Brain microvascular endothelial cell (primary cell): ENCODE measurements at regions not wholly inside any gene's neighbourhood (a gene's known extent, or its start where the extent isn't known, plus 50 kb on each side); places are given as distances from the start of the nearest gene placed in this dataset.

Source experiments
- DNase-seq: peaks from one replicate; pipeline ENCODE4 v3.0.0-alpha.2; 2020
- H3K27ac ChIP-seq: fragments of 250-450 bp; sonication (Bioruptor Pico); 2 replicates; pipeline ENCODE4 v1.5.1; 2020; ENCODE audit warnings: mild to moderate bottlenecking, moderate library complexity
- H3K27me3 ChIP-seq: fragments of 250-450 bp; sonication (Bioruptor Pico); replicated peaks from 2 replicates; pipeline ENCODE4 v1.5.1; 2020; ENCODE audit warnings: mild to moderate bottlenecking
- H3K36me3 ChIP-seq: fragments of 250-450 bp; sonication (Bioruptor Pico); replicated peaks from 2 replicates; pipeline ENCODE4 v1.5.1; 2020; ENCODE audit warnings: mild to moderate bottlenecking
- H3K4me3 ChIP-seq: 2 replicates; pipeline ENCODE4 v1.5.1; 2011; ENCODE audit warnings: low read depth, mild to moderate bottlenecking, control low read depth, low read length, moderate library complexity
- in situ Hi-C: cut with HindIII; loops from 2 replicates; pipeline ENCODE4 v1.10.0; 2017; ENCODE audit warnings: low sequenced_read_pairs, low pct_ligation_motif_present
- TF ChIP-seq, protein P1 (sequence below): IDR thresholded peaks from 2 replicates; pipeline ENCODE4 v1.5.1; 2011; ENCODE audit warnings: low read depth, mild to moderate bottlenecking, moderate library complexity, low read length, control low read depth, inconsistent platforms; ENCODE audit errors: missing control alignments

DNA sequence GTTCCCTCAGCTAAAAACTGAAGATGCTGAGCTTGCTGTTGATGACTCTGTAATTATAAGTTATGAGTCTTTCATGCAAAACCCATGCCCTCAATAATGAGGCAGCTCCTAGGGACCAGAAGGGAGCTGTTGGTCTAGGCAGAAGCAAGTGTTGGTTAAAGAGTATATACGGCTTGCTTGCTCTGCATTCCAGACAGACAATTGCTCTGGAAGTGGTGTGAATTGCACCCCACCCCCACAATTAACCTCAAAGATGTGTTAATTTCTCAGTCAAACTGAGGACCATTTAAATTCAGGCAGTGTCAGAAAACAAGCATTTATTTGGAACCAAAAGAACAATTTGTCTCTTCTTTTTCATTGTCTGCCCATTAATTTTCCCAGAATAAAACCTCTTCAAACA lies 163.5 kb upstream of the EOMES start:
- DNase-seq = no peak
- in situ Hi-C loops = no loop called here
- Histone ChIP-seq H3K27ac (no peak overlapping the region), H3K27me3 (no peaks in the 10 kb centered on the region), H3K36me3 (no peaks in the 10 kb centered on the region), H3K4me3 (no peak overlapping the region)
- TF ChIP-seq, protein P1, sequence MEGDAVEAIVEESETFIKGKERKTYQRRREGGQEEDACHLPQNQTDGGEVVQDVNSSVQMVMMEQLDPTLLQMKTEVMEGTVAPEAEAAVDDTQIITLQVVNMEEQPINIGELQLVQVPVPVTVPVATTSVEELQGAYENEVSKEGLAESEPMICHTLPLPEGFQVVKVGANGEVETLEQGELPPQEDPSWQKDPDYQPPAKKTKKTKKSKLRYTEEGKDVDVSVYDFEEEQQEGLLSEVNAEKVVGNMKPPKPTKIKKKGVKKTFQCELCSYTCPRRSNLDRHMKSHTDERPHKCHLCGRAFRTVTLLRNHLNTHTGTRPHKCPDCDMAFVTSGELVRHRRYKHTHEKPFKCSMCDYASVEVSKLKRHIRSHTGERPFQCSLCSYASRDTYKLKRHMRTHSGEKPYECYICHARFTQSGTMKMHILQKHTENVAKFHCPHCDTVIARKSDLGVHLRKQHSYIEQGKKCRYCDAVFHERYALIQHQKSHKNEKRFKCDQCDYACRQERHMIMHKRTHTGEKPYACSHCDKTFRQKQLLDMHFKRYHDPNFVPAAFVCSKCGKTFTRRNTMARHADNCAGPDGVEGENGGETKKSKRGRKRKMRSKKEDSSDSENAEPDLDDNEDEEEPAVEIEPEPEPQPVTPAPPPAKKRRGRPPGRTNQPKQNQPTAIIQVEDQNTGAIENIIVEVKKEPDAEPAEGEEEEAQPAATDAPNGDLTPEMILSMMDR = no peak

DNA sequence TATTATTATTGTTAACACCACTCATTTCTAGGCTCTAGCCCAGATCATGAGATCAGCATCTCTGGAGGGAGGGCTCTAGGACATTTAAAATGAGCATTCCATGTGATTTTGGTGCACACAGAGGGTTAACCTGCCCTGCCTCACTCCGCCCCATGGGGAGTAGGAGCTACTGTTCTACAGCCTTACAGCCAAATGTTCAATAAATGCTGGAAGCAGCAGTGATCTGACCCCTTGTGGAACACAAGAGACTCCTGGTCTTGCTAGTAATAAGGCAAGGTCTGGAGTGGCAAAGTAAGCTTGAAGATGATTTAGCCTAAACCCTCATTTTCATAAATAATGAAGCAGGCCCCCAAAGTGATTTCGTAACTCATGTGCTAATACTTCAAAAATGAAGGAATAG lies 166.4 kb upstream of the EOMES start:
- Histone ChIP-seq H3K4me3 (no peak overlapping the region), H3K27me3 (no peaks in the 10 kb centered on the region), H3K36me3 (no peaks in the 10 kb centered on the region), H3K27ac (no peak overlapping the region)
- in situ Hi-C loops = no loop called here
- DNase-seq = no peak
- TF ChIP-seq, protein P1 = no peak

DNA sequence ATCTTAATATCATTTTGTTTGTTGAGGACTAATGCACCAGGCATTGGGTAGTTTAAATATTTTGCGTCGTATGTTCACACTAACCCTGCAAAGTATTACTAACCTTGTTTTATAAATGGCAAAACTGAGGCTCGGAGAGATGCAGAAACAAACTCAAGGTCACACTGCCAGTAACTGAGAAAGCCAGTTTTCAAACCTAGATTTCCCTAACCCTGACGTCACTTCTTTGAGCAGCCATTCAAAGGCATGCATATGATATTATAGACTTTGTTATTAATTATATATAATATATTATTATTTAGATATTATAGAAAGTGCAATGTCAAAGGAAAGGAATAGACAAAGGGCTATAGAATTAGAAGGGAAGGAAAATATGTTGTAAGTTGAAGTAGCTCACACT lies 167.6 kb upstream of the EOMES start:
- Histone ChIP-seq H3K27me3 (no peaks in the 10 kb centered on the region), H3K4me3 (no peak overlapping the region), H3K36me3 (no peaks in the 10 kb centered on the region), H3K27ac (no peak overlapping the region)
- TF ChIP-seq, protein P1 = no peak
- no peak for DNase-seq
- in situ Hi-C loops = no loop called here

DNA sequence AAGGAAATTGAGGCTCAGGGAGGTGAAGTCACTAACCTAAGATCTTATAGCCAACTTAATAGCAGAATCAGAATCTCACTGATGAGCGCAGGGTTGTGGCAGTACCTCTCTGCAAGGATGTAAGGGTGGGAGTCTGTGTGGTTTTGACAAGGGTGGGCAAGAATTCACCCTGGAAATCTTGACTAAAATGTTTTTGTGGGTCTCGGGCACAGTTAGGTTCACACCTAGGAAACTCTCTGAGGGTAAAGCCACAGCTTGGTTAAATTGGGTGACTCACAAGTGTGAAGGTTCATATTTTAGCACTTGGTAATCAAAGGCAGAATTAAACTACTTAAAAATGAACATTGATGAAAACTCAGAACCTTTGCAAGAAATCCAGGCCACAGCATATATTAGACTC lies 178.2 kb upstream of the EOMES start:
- DNase-seq = no peak
- no peaks in the 10 kb centered on the region for H3K27me3 ChIP-seq
- no peak overlapping the region for H3K27ac ChIP-seq
- H3K36me3 ChIP-seq = no peaks in the 10 kb centered on the region
- in situ Hi-C loops = no loop called here
- TF ChIP-seq, protein P1 = no peak
- no peak overlapping the region for H3K4me3 ChIP-seq

DNA sequence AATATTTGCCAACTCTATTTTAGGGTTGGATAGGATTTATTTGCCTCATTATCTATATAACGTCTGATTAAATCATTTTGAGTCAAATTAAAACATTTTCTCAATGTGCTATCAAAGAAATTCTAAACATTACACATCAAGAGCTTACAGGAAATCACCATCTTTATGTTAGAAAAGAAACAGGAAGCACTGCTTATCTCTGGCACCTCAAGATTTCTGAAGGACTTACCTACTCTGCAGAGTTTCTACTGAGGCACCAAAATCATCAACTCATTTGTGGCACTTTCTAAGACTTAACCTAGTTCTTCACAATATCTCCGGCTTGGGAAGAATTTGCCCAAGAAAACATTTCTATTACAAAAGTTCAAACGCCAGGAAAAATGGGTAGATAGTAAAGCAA lies 181.3 kb upstream of the EOMES start:
- Histone ChIP-seq H3K27ac (no peak overlapping the region), H3K27me3 (no peaks in the 10 kb centered on the region), H3K36me3 (no peaks in the 10 kb centered on the region), H3K4me3 (no peak overlapping the region)
- in situ Hi-C loops = no loop called here
- TF ChIP-seq, protein P1 = no peak
- no peak for DNase-seq

DNA sequence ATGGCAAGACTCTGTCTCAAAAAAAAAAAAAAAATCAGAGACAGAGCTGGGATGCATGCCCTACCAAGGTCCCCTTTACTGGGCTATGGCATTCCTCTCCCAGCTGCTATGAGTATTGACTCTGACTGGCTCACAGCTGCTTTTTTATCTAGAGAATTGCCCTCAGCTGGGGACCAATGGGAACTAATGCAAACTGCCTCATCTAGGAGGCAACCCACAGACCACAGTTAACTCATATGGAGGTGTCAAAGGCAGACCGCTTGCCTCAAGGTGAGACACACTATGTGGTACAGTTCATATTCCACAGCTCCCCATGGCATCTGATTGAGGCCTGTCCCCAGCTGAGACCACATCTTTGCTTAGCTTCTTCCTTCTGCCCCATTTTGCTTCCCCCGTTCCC lies 183.5 kb upstream of the EOMES start:
- Histone ChIP-seq H3K36me3 (no peaks in the 10 kb centered on the region), H3K4me3 (no peak overlapping the region), H3K27me3 (no peaks in the 10 kb centered on the region), H3K27ac (no peak overlapping the region)
- in situ Hi-C loops = no loop called here
- DNase-seq = no peak
- TF ChIP-seq, protein P1 = no peak
